ENCODE measurements at regions not wholly inside any gene's neighbourhood (a gene's known extent, or its start where the extent isn't known, plus 50 kb on each side); places are given as distances from the start of the nearest gene placed in this dataset.

GRCh38 chr3:69562020-69562419 lies 176.1 kb upstream of the FRMD4B start:
- H3K9ac ChIP-seq (ENCODE audit: low read depth, low read length) = no peak overlapping the region
- no peak overlapping the region for H3K27ac ChIP-seq (ENCODE audit: low read length)
- H4K20me1 ChIP-seq (ENCODE audit: insufficient read depth, low read length) = no peaks in the 10 kb centered on the region
- no peak overlapping the region for H3K4me2 ChIP-seq (ENCODE audit: insufficient read depth, low read length)
- no peak overlapping the region for H3K4me3 ChIP-seq (ENCODE audit: low read depth in 1 of 2, low read length in 2 of 2)
- DNase-seq = no peak
- no peaks in the 10 kb centered on the region for H3K36me3 ChIP-seq (ENCODE audit: insufficient read depth, low read length)
- H3K4me1 ChIP-seq (ENCODE audit: insufficient read depth, low read length) = no peaks in the 10 kb centered on the region
- no peak for ATAC-seq (ENCODE audit: insufficient read depth, low read depth)
- H2AFZ ChIP-seq (ENCODE audit: low read depth, low read length) = no peak overlapping the region
- TF ChIP-seq EZH2 (IDR thresholded peaks at IDR 0.05; ENCODE audit: borderline replicate concordance, low read depth, low read length, severe bottlenecking) (no peak), CTCF (IDR thresholded peaks at IDR 0.05; ENCODE audit: borderline replicate concordance, extremely low read depth, low read length, poor library complexity, severe bottlenecking) (no peak)
- peaks cover 9% of the 10 kb centered on the region for H3K27me3 ChIP-seq (ENCODE audit: insufficient read depth, low read length, poor library complexity)
- no peaks in the 10 kb centered on the region for H3K79me2 ChIP-seq (ENCODE audit: insufficient read depth, low read length)
- H3K9me3 ChIP-seq (ENCODE audit: insufficient read depth, low read length, severe bottlenecking) = no peaks in the 10 kb centered on the region

GRCh38 chr3:69560818-69561217 lies 174.9 kb upstream of the FRMD4B start:
- no peak for DNase-seq
- peaks cover 15% of the 10 kb centered on the region for H3K27me3 ChIP-seq (ENCODE audit: insufficient read depth, low read length, poor library complexity)
- no peaks in the 10 kb centered on the region for H3K9me3 ChIP-seq (ENCODE audit: insufficient read depth, low read length, severe bottlenecking)
- no peak overlapping the region for H3K9ac ChIP-seq (ENCODE audit: low read depth, low read length)
- ATAC-seq (ENCODE audit: insufficient read depth, low read depth) = no peak
- no peaks in the 10 kb centered on the region for H3K4me1 ChIP-seq (ENCODE audit: insufficient read depth, low read length)
- no peaks in the 10 kb centered on the region for H3K36me3 ChIP-seq (ENCODE audit: insufficient read depth, low read length)
- H2AFZ ChIP-seq (ENCODE audit: low read depth, low read length) = no peak overlapping the region
- no peaks in the 10 kb centered on the region for H4K20me1 ChIP-seq (ENCODE audit: insufficient read depth, low read length)
- H3K79me2 ChIP-seq (ENCODE audit: insufficient read depth, low read length) = no peaks in the 10 kb centered on the region
- no peak overlapping the region for H3K4me3 ChIP-seq (ENCODE audit: low read depth in 1 of 2, low read length in 2 of 2)
- H3K27ac ChIP-seq (ENCODE audit: low read length) = no peak overlapping the region
- TF ChIP-seq EZH2 (IDR thresholded peaks at IDR 0.05; ENCODE audit: borderline replicate concordance, low read depth, low read length, severe bottlenecking) = no peak
- TF ChIP-seq CTCF (IDR thresholded peaks at IDR 0.05; ENCODE audit: borderline replicate concordance, extremely low read depth, low read length, poor library complexity, severe bottlenecking) = no peak
- no peak overlapping the region for H3K4me2 ChIP-seq (ENCODE audit: insufficient read depth, low read length)

GRCh38 chr3:69560116-69560515 lies 174.2 kb upstream of the FRMD4B start:
- Histone ChIP-seq H4K20me1 (ENCODE audit: insufficient read depth, low read length) (no peaks in the 10 kb centered on the region), H3K36me3 (ENCODE audit: insufficient read depth, low read length) (no peaks in the 10 kb centered on the region), H3K9ac (ENCODE audit: low read depth, low read length) (no peak overlapping the region), H3K4me2 (ENCODE audit: insufficient read depth, low read length) (no peak overlapping the region), H3K9me3 (ENCODE audit: insufficient read depth, low read length, severe bottlenecking) (no peaks in the 10 kb centered on the region), H3K4me1 (ENCODE audit: insufficient read depth, low read length) (no peaks in the 10 kb centered on the region), H3K4me3 (ENCODE audit: low read depth in 1 of 2, low read length in 2 of 2) (no peak overlapping the region), H2AFZ (ENCODE audit: low read depth, low read length) (no peak overlapping the region), H3K27ac (ENCODE audit: low read length) (no peak overlapping the region), H3K79me2 (ENCODE audit: insufficient read depth, low read length) (no peaks in the 10 kb centered on the region), H3K27me3 (ENCODE audit: insufficient read depth, low read length, poor library complexity) (peaks cover 15% of the 10 kb centered on the region)
- no peak for DNase-seq
- no peak for ATAC-seq (ENCODE audit: insufficient read depth, low read depth)
- no peak for TF ChIP-seq CTCF (IDR thresholded peaks at IDR 0.05; ENCODE audit: borderline replicate concordance, extremely low read depth, low read length, poor library complexity, severe bottlenecking)
- TF ChIP-seq EZH2 (IDR thresholded peaks at IDR 0.05; ENCODE audit: borderline replicate concordance, low read depth, low read length, severe bottlenecking) = no peak

- Histone ChIP-seq H3K4me1 (ENCODE audit: insufficient read depth, low read length) (no peaks in the 10 kb centered on the region), H2AFZ (ENCODE audit: low read depth, low read length) (no peak overlapping the region), H3K9me3 (ENCODE audit: insufficient read depth, low read length, severe bottlenecking) (no peaks in the 10 kb centered on the region), H3K9ac (ENCODE audit: low read depth, low read length) (no peak overlapping the region), H3K36me3 (ENCODE audit: insufficient read depth, low read length) (no peaks in the 10 kb centered on the region), H3K27ac (ENCODE audit: low read length) (no peak overlapping the region), H4K20me1 (ENCODE audit: insufficient read depth, low read length) (no peaks in the 10 kb centered on the region), H3K4me3 (ENCODE audit: low read depth in 1 of 2, low read length in 2 of 2) (no peak overlapping the region), H3K79me2 (ENCODE audit: insufficient read depth, low read length) (no peaks in the 10 kb centered on the region), H3K27me3 (ENCODE audit: insufficient read depth, low read length, poor library complexity) (peaks cover 17% of the 10 kb centered on the region), H3K4me2 (ENCODE audit: insufficient read depth, low read length) (no peak overlapping the region)
- no peak for TF ChIP-seq EZH2 (IDR thresholded peaks at IDR 0.05; ENCODE audit: borderline replicate concordance, low read depth, low read length, severe bottlenecking)
- no peak for TF ChIP-seq CTCF (IDR thresholded peaks at IDR 0.05; ENCODE audit: borderline replicate concordance, extremely low read depth, low read length, poor library complexity, severe bottlenecking)
- no peak for ATAC-seq (ENCODE audit: insufficient read depth, low read depth)
- no peak for DNase-seq
These were observed 173.0 kb upstream of the FRMD4B start for GRCh38 chr3:69558912-69559311.

All from DND-41 (cell line).